ENCODE measurements at regions not wholly inside any gene's neighbourhood (a gene's known extent, or its start where the extent isn't known, plus 50 kb on each side); places are given as distances from the start of the nearest gene placed in this dataset.

GRCh38 chr4:10753336-10753735, 68.8 kb upstream of the CLNK start:
- DNase-seq: no peak
- intact Hi-C loops (cut with DNase I): no loop called here

DNA sequence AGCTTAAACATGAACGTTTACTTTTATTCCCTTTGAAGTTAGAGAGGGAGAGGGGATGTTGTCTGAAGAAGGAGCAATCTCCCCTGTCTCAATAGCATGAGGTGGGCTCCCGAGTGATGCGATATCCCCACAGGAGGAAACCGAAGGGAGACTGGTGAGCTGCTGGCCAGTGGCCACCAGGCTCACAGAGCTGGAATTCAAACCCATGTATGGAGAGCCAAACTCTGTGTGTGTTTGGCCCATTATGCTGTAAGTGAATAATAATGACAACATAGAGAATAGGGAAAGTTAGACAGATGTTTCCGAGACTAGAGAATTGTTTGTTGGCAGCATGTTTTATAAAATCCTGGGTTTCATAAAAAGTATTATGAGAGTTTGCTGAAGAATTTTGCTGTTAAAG, 66.1 kb upstream of the CLNK start:
- intact Hi-C loops (cut with DNase I): no loop called here
- no peak for DNase-seq

DNA sequence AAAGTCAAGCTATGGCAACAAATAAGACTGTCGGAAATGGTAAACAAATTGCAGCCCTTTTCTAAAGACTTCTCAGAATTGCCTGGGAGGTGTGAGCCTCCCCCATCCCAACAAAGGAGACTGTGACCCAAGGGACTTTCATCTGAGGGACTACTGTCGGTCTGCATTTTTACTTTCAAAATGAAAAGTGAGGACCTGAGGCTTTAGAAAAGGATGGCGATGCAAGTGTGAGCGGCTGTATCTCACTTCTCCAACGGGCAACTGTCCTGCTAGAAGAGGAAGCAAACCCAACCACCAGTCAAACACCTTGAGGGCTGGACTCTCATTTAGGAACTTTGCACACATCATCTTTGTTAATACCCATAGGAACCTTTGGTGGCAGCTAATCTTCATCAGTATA, 62.6 kb upstream of the CLNK start:
- intact Hi-C loops (cut with DNase I): no loop called here

DNA sequence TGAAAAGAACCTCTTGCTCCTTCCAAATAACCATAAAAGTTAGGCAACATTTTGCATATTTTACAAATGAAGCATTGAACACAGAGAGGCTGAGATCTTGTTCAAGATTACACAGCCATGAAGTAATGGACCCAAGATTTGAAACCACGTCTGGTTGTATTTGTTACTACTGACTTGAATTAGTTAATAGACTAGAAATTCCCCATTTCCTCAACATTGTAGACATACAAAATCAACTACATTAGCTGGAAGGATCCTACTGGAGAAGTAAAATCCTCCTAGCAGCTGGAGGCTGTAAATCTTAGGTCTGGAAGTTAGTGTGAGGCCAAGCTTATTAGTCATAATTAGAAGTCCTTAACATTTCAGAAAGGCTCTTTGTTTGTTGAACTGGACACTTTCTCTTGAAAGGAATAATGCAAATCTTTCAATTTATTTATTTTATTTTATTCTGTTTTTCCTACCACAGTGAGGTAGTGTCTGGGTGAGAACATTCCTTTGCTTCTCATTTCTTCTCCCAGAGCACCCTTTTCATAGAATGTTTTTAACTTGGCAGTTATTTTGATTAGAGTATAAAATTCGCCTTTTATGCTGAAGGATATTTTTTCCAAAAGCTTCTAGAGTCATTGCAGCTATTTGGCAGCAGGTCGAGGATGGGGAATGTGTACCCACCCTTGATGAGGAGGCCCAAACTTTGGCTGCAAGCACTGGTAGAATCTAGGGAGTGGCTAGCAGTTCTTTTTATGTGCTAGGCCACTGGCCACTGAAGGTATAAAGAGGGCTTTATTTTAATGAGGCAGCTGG, 62.0 kb upstream of the CLNK start:
- DNase-seq: peak in 20 of 42 donors; percentile 6 to 60 (median 39)
- intact Hi-C loops (cut with DNase I): no loop called here

More for the DNA sequence above, 62.6 kb upstream of the CLNK start:
- no peak for DNase-seq

DNA sequence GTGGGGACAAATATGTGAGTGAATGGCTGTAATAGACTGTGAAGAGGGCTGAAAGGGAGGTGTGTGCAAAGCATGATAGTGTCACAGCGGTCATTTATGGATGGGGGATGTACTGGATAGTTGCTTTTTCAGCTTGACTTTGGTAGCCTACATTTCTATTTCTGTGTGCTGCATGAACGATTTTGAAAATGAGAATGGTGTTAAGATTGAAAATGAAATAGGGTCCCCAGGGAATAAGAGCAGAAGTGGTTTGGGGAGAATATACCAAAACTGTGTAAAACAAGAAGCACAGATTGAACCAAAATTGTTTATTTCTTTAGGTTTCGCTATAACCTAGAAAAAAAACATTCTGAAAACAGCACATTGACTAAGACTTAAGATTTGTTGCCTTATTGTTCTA, 58.8 kb upstream of the CLNK start:
- no peak for DNase-seq
- intact Hi-C loops (cut with DNase I): no loop called here

- intact Hi-C loops (cut with DNase I): no loop called here
- DNase-seq: no peak
These were observed 57.6 kb upstream of the CLNK start for GRCh38 chr4:10741961-10742699.

GRCh38 chr4:10740891-10741620, 56.5 kb upstream of the CLNK start:
- DNase-seq: no peak
- intact Hi-C loops (cut with DNase I): no loop called here

GRCh38 chr4:10740251-10740650, 55.7 kb upstream of the CLNK start:
- intact Hi-C loops (cut with DNase I): no loop called here
- no peak for DNase-seq

GRCh38 chr4:10738826-10739489, 54.4 kb upstream of the CLNK start:
- intact Hi-C loops (cut with DNase I): no loop called here
- no peak for DNase-seq

GRCh38 chr4:10737337-10737736, 52.8 kb upstream of the CLNK start:
- DNase-seq: no peak

GRCh38 chr4:10736895-10737294, 52.3 kb upstream of the CLNK start:
- DNase-seq: no peak
- intact Hi-C loops (cut with DNase I): no loop called here

More at GRCh38 chr4:10737337-10737736, 52.8 kb upstream of the CLNK start:
- intact Hi-C loops (cut with DNase I): no loop called here

GRCh38 chr4:10736266-10736665, 51.7 kb upstream of the CLNK start:
- DNase-seq: no peak
- intact Hi-C loops (cut with DNase I): no loop called here

DNA sequence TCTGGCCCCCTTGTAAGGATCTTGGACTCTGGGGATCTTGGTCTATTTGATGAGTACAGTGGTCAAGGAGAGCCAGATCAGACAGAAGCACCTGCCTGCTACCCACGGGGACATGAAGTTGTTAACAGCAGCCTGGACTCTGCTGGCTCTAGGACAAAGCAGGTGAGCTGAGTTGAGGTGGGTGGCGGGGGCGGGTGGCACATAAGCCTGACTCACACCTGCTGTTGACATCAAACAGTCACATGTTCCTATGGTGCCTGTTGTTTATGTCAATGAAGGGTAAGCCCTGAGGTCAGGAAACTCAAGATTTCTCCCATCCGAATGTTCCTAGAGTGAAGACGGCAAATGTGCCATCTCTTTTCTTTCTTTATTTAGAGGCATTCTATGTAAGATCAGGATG, 50.1 kb upstream of the CLNK start:
- no peak for DNase-seq
- intact Hi-C loops (cut with DNase I): no loop called here
